GM23338 (cell line): ENCODE measurements at regions not wholly inside any gene's neighbourhood (a gene's known extent, or its start where the extent isn't known, plus 50 kb on each side); places are given as distances from the start of the nearest gene placed in this dataset.

Source experiments
- ATAC-seq: fragments of 200-7000 bp; cut with Tn5 transposase; 3 replicates; pipeline ENCODE4 v1.9.1; 2020
- DNase-seq: peaks from one replicate; pipeline ENCODE4 v3.0.0-alpha.2; 2015; ENCODE audit warnings: low spot score
- H2AFZ ChIP-seq: fragments of 200-600 bp; sonication (generic); 2 replicates; pipeline ENCODE4 v1.8.0; 2016; ENCODE audit warnings: antibody characterized with exemption, mild to moderate bottlenecking, moderate library complexity
- H3F3A ChIP-seq: fragments of 200-600 bp; sonication (generic); replicated peaks from 2 replicates; pipeline ENCODE4 v1.8.0; 2017; ENCODE audit warnings: antibody characterized with exemption, mixed run types, low read depth
- H3K27ac ChIP-seq: fragments of 200-600 bp; sonication (generic); 2 replicates; pipeline ENCODE4 v1.6.1; 2016; ENCODE audit warnings: low read depth
- H3K27me3 ChIP-seq: fragments of 200-600 bp; sonication (generic); 2 replicates; pipeline ENCODE4 v1.8.0; 2016; ENCODE audit warnings: mild to moderate bottlenecking, mixed run types, moderate library complexity; ENCODE audit not compliant: insufficient read depth
- H3K36me3 ChIP-seq: fragments of 200-600 bp; sonication (generic); 2 replicates; pipeline ENCODE4 v1.8.0; 2016; ENCODE audit warnings: mild to moderate bottlenecking; ENCODE audit not compliant: insufficient read depth
- H3K4me1 ChIP-seq: fragments of 200-600 bp; sonication (generic); 2 replicates; pipeline ENCODE4 v1.8.0; 2016; ENCODE audit warnings: mild to moderate bottlenecking, moderate library complexity; ENCODE audit not compliant: insufficient read depth
- H3K4me2 ChIP-seq: fragments of 200-600 bp; sonication (generic); 2 replicates; pipeline ENCODE4 v1.7.1; 2017; ENCODE audit warnings: mixed run types
- H3K4me3 ChIP-seq: fragments of 200-600 bp; sonication (generic); 2 replicates; pipeline ENCODE4 v1.6.1; 2016; ENCODE audit warnings: mixed run types
- H3K79me2 ChIP-seq: fragments of 200-600 bp; sonication (generic); replicated peaks from 2 replicates; pipeline ENCODE4 v1.8.0; 2017; ENCODE audit warnings: mild to moderate bottlenecking; ENCODE audit not compliant: insufficient read depth
- H3K9me2 ChIP-seq: fragments of 200-600 bp; sonication (generic); 2 replicates; pipeline ENCODE4 v1.8.0; 2017; ENCODE audit not compliant: insufficient read depth
- H4K20me1 ChIP-seq: fragments of 200-600 bp; sonication (generic); replicated peaks from 2 replicates; pipeline ENCODE4 v1.8.0; 2017; ENCODE audit warnings: mild to moderate bottlenecking; ENCODE audit not compliant: insufficient read depth
- H3K27ac Mint-ChIP-seq: 2 replicates; pipeline ENCODE4 v1.8.0; 2020; ENCODE audit warnings: inconsistent platforms, mild to moderate bottlenecking, moderate library complexity, mixed read lengths
- H3K27me3 Mint-ChIP-seq: 3 replicates; pipeline ENCODE4 v1.8.0; 2022; ENCODE audit warnings: low read depth, mild to moderate bottlenecking, moderate library complexity, mixed read lengths, inconsistent platforms; ENCODE audit not compliant: insufficient read depth, poor library complexity
- H3K36me3 Mint-ChIP-seq: 3 replicates; pipeline ENCODE4 v1.8.0; 2021; ENCODE audit warnings: low read depth, mild to moderate bottlenecking, inconsistent platforms, moderate library complexity, mixed read lengths
- H3K4me1 Mint-ChIP-seq: 3 replicates; pipeline ENCODE4 v1.8.0; 2020; ENCODE audit warnings: mild to moderate bottlenecking, inconsistent platforms, mixed read lengths
- H3K4me3 Mint-ChIP-seq: 3 replicates; pipeline ENCODE4 v1.8.0; 2021; ENCODE audit warnings: moderate library complexity, mild to moderate bottlenecking, inconsistent platforms, mixed read lengths
- H3K9me3 Mint-ChIP-seq: 3 replicates; pipeline ENCODE4 v1.8.0; 2020; ENCODE audit warnings: moderate library complexity, mild to moderate bottlenecking, inconsistent platforms, mixed read lengths
- CREB1 ChIP-seq: fragments of 250-450 bp; sonication (Bioruptor Pico); IDR thresholded peaks from 2 replicates; pipeline ENCODE4 v1.5.0; 2020; ENCODE audit warnings: low read depth, mild to moderate bottlenecking, moderate library complexity
- EZH2 ChIP-seq: fragments of 200-600 bp; sonication (generic); IDR thresholded peaks from one replicate; pipeline ENCODE4 v1.8.0; 2017; ENCODE audit warnings: antibody characterized with exemption, mild to moderate bottlenecking, low read depth; ENCODE audit not compliant: unreplicated experiment
- EZH2phosphoT487 ChIP-seq: fragments of 200-600 bp; sonication (generic); IDR thresholded peaks from one replicate; pipeline ENCODE4 v1.8.1; 2018; ENCODE audit warnings: antibody characterized with exemption; ENCODE audit not compliant: unreplicated experiment
- JUNB ChIP-seq: IDR thresholded peaks from one replicate; pipeline ENCODE4 v1.6.1; 2016; ENCODE audit warnings: antibody characterized with exemption; ENCODE audit not compliant: unreplicated experiment
- NANOG ChIP-seq: IDR thresholded peaks from 2 replicates; pipeline ENCODE4 v1.6.1; 2016; ENCODE audit warnings: antibody characterized with exemption, borderline replicate concordance
- POLR2AphosphoS5 ChIP-seq: IDR thresholded peaks from 2 replicates; pipeline ENCODE4 v1.6.1; 2016; ENCODE audit warnings: antibody characterized with exemption, low read depth
- STAT1 ChIP-seq: IDR thresholded peaks from one replicate; pipeline ENCODE4 v1.6.1; 2016; ENCODE audit warnings: antibody characterized with exemption; ENCODE audit not compliant: unreplicated experiment
- ZNF114 ChIP-seq: fragments of 250-450 bp; sonication (Bioruptor Pico); IDR thresholded peaks from 2 replicates; pipeline ENCODE4 v1.5.0; 2020; ENCODE audit warnings: mild to moderate bottlenecking, moderate library complexity
- ZNF331 ChIP-seq: fragments of 250-450 bp; sonication (Bioruptor Pico); IDR thresholded peaks from 2 replicates; pipeline ENCODE4 v1.5.0; 2020; ENCODE audit warnings: low read depth, mild to moderate bottlenecking, moderate library complexity
- TF ChIP-seq, protein P1 (sequence below): IDR thresholded peaks from one replicate; pipeline ENCODE4 v1.6.1; 2018; ENCODE audit warnings: antibody characterized with exemption; ENCODE audit not compliant: unreplicated experiment
- TF ChIP-seq, protein P2 (sequence below): fragments of 250-450 bp; sonication (Bioruptor Pico); IDR thresholded peaks from 2 replicates; pipeline ENCODE4 v1.5.0; 2020; ENCODE audit warnings: mild to moderate bottlenecking, moderate library complexity
- TF ChIP-seq, protein P3 (sequence below): IDR thresholded peaks from 2 replicates; pipeline ENCODE4 v1.6.1; 2016; ENCODE audit warnings: antibody characterized with exemption
- TF ChIP-seq, protein P4 (sequence below), 2 experiments: fragments of 200-600 bp in 1 of 2; sonication (generic) in 1 of 2; conservative IDR thresholded peaks; 2 replicates each; pipeline versions ENCODE4 v1.5.1 to v1.6.1; 2016 to 2017; ENCODE audit warnings: antibody characterized with exemption in 2 of 2, low read depth in 2 of 2, mild to moderate bottlenecking in 2 of 2, moderate library complexity in 1 of 2

DNA sequence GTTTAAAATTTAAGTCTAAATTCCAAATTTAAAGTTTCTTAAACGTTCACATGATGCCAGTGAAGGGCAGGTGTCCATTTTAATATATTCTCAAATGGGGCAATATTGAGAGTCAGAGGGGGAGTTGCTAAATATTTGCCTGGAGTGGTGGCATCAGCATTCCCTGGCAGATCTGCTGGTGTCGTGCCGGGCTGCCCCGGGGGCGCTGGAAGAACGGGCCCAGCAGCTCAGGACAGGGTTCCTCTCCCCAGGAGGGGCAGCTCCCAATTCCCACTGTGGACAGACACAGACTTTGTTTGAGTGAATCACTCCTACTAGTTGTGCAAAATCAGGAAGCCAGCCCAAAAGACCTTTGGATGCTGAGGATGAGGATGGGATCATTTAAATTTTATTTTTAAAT is 468.7 kb upstream of the B3GAT1 start:
- TF ChIP-seq ZNF331 (no peak), CREB1 (CRISPR knock-in tag) (no peak), JUNB (no peak), NANOG (no peak), POLR2AphosphoS5 (no peak), STAT1 (no peak), EZH2phosphoT487 (no peak), EZH2 (no peak), ZNF114 (no peak)
- TF ChIP-seq, protein P1, sequence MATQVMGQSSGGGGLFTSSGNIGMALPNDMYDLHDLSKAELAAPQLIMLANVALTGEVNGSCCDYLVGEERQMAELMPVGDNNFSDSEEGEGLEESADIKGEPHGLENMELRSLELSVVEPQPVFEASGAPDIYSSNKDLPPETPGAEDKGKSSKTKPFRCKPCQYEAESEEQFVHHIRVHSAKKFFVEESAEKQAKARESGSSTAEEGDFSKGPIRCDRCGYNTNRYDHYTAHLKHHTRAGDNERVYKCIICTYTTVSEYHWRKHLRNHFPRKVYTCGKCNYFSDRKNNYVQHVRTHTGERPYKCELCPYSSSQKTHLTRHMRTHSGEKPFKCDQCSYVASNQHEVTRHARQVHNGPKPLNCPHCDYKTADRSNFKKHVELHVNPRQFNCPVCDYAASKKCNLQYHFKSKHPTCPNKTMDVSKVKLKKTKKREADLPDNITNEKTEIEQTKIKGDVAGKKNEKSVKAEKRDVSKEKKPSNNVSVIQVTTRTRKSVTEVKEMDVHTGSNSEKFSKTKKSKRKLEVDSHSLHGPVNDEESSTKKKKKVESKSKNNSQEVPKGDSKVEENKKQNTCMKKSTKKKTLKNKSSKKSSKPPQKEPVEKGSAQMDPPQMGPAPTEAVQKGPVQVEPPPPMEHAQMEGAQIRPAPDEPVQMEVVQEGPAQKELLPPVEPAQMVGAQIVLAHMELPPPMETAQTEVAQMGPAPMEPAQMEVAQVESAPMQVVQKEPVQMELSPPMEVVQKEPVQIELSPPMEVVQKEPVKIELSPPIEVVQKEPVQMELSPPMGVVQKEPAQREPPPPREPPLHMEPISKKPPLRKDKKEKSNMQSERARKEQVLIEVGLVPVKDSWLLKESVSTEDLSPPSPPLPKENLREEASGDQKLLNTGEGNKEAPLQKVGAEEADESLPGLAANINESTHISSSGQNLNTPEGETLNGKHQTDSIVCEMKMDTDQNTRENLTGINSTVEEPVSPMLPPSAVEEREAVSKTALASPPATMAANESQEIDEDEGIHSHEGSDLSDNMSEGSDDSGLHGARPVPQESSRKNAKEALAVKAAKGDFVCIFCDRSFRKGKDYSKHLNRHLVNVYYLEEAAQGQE: no peak
- TF ChIP-seq, protein P2, sequence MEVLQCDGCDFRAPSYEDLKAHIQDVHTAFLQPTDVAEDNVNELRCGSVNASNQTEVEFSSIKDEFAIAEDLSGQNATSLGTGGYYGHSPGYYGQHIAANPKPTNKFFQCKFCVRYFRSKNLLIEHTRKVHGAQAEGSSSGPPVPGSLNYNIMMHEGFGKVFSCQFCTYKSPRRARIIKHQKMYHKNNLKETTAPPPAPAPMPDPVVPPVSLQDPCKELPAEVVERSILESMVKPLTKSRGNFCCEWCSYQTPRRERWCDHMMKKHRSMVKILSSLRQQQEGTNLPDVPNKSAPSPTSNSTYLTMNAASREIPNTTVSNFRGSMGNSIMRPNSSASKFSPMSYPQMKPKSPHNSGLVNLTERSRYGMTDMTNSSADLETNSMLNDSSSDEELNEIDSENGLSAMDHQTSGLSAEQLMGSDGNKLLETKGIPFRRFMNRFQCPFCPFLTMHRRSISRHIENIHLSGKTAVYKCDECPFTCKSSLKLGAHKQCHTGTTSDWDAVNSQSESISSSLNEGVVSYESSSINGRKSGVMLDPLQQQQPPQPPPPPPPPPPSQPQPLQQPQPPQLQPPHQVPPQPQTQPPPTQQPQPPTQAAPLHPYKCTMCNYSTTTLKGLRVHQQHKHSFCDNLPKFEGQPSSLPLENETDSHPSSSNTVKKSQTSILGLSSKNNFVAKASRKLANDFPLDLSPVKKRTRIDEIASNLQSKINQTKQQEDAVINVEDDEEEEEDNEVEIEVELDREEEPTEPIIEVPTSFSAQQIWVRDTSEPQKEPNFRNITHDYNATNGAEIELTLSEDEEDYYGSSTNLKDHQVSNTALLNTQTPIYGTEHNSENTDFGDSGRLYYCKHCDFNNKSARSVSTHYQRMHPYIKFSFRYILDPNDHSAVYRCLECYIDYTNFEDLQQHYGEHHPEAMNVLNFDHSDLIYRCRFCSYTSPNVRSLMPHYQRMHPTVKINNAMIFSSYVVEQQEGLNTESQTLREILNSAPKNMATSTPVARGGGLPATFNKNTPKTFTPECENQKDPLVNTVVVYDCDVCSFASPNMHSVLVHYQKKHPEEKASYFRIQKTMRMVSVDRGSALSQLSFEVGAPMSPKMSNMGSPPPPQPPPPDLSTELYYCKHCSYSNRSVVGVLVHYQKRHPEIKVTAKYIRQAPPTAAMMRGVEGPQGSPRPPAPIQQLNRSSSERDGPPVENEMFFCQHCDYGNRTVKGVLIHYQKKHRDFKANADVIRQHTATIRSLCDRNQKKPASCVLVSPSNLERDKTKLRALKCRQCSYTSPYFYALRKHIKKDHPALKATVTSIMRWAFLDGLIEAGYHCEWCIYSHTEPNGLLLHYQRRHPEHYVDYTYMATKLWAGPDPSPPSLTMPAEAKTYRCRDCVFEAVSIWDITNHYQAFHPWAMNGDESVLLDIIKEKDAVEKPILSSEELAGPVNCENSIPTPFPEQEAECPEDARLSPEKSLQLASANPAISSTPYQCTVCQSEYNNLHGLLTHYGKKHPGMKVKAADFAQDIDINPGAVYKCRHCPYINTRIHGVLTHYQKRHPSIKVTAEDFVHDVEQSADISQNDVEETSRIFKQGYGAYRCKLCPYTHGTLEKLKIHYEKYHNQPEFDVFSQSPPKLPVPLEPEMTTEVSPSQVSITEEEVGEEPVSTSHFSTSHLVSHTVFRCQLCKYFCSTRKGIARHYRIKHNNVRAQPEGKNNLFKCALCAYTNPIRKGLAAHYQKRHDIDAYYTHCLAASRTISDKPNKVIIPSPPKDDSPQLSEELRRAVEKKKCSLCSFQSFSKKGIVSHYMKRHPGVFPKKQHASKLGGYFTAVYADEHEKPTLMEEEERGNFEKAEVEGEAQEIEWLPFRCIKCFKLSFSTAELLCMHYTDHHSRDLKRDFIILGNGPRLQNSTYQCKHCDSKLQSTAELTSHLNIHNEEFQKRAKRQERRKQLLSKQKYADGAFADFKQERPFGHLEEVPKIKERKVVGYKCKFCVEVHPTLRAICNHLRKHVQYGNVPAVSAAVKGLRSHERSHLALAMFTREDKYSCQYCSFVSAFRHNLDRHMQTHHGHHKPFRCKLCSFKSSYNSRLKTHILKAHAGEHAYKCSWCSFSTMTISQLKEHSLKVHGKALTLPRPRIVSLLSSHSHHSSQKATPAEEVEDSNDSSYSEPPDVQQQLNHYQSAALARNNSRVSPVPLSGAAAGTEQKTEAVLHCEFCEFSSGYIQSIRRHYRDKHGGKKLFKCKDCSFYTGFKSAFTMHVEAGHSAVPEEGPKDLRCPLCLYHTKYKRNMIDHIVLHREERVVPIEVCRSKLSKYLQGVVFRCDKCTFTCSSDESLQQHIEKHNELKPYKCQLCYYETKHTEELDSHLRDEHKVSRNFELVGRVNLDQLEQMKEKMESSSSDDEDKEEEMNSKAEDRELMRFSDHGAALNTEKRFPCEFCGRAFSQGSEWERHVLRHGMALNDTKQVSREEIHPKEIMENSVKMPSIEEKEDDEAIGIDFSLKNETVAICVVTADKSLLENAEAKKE (CRISPR knock-in tag): no peak
- TF ChIP-seq, protein P3, sequence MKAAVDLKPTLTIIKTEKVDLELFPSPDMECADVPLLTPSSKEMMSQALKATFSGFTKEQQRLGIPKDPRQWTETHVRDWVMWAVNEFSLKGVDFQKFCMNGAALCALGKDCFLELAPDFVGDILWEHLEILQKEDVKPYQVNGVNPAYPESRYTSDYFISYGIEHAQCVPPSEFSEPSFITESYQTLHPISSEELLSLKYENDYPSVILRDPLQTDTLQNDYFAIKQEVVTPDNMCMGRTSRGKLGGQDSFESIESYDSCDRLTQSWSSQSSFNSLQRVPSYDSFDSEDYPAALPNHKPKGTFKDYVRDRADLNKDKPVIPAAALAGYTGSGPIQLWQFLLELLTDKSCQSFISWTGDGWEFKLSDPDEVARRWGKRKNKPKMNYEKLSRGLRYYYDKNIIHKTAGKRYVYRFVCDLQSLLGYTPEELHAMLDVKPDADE: no peak
- TF ChIP-seq, protein P4, sequence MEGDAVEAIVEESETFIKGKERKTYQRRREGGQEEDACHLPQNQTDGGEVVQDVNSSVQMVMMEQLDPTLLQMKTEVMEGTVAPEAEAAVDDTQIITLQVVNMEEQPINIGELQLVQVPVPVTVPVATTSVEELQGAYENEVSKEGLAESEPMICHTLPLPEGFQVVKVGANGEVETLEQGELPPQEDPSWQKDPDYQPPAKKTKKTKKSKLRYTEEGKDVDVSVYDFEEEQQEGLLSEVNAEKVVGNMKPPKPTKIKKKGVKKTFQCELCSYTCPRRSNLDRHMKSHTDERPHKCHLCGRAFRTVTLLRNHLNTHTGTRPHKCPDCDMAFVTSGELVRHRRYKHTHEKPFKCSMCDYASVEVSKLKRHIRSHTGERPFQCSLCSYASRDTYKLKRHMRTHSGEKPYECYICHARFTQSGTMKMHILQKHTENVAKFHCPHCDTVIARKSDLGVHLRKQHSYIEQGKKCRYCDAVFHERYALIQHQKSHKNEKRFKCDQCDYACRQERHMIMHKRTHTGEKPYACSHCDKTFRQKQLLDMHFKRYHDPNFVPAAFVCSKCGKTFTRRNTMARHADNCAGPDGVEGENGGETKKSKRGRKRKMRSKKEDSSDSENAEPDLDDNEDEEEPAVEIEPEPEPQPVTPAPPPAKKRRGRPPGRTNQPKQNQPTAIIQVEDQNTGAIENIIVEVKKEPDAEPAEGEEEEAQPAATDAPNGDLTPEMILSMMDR (conservative IDR thresholded peaks at IDR 0.05; ENCODE audit: low read depth in 2 of 2): no peak

More for the DNA sequence above, 468.7 kb upstream of the B3GAT1 start:
- H3K27ac ChIP-seq: no peak overlapping the region
- Mint-ChIP-seq H3K9me3 (no peaks in the 10 kb centered on the region), H3K4me1 (peaks cover 5% of the 10 kb centered on the region; the same call in 1 of the 3 replicates), H3K27ac (no peak overlapping the region), H3K36me3 (no peaks in the 10 kb centered on the region), H3K4me3 (no peak overlapping the region), H3K27me3 (peaks cover 9% of the 10 kb centered on the region)
- H4K20me1 ChIP-seq: no peaks in the 10 kb centered on the region
- H3K79me2 ChIP-seq: no peaks in the 10 kb centered on the region
- H2AFZ ChIP-seq: no peak overlapping the region
- no peaks in the 10 kb centered on the region for H3K36me3 ChIP-seq
- DNase-seq: no peak
- no peaks in the 10 kb centered on the region for H3K9me2 ChIP-seq
- no peak overlapping the region for H3K4me2 ChIP-seq
- H3K4me1 ChIP-seq: peaks cover 6% of the 10 kb centered on the region
- H3K27me3 ChIP-seq: no peaks in the 10 kb centered on the region
- ATAC-seq: no peak
- H3K4me3 ChIP-seq: no peak overlapping the region
- H3F3A ChIP-seq: no peaks in the 10 kb centered on the region
